ENCODE measurements at regions not wholly inside any gene's neighbourhood (a gene's known extent, or its start where the extent isn't known, plus 50 kb on each side); places are given as distances from the start of the nearest gene placed in this dataset.

DNA sequence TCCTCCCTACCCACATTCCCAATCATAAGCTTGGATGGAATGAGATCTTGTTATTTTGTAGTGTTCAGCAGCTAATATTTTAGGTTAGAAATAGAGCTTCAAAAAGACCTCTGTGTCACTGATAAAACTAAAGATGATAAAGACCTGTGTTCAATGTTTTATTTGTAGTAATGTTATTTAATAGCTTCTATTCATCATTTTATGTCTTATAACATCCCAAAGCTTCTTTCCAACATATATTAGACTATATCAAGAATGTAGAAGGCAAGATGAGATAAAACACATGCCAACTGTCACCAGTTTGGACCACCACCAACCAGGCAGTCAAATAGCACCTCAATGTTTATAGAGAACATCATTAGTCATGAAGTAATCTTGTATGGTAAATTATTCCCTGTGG lies 409.5 kb upstream of the ITGA1 start:
- no peak overlapping the region for H3K4me3 ChIP-seq (ENCODE audit: low read length)
- TF ChIP-seq, protein P1, sequence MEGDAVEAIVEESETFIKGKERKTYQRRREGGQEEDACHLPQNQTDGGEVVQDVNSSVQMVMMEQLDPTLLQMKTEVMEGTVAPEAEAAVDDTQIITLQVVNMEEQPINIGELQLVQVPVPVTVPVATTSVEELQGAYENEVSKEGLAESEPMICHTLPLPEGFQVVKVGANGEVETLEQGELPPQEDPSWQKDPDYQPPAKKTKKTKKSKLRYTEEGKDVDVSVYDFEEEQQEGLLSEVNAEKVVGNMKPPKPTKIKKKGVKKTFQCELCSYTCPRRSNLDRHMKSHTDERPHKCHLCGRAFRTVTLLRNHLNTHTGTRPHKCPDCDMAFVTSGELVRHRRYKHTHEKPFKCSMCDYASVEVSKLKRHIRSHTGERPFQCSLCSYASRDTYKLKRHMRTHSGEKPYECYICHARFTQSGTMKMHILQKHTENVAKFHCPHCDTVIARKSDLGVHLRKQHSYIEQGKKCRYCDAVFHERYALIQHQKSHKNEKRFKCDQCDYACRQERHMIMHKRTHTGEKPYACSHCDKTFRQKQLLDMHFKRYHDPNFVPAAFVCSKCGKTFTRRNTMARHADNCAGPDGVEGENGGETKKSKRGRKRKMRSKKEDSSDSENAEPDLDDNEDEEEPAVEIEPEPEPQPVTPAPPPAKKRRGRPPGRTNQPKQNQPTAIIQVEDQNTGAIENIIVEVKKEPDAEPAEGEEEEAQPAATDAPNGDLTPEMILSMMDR (conservative IDR thresholded peaks at IDR 0.05; ENCODE audit: low read length): no peak
- no peak for DNase-seq (ENCODE audit: low read depth)

DNA sequence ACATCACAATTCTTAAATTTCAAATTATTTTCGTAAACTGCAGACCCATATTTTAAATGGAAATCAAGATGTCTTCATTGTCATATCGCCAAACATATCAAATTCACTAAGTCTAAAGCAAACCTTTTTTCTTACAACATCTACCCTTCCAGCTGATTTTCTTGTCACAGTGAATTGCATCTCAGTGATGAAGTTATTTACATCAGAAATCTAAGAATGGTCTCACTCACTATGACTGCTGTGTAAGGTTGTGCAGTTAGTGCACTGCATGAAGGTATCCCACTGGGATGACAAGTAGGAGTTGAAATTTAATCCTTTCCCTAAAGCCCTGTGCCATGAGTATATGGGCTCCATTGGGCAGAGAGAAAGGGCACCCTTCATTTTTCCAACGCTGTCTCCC lies 399.4 kb upstream of the ITGA1 start:
- H3K4me3 ChIP-seq (ENCODE audit: low read length): no peak overlapping the region
- no peak for DNase-seq (ENCODE audit: low read depth)
- TF ChIP-seq, protein P1 (conservative IDR thresholded peaks at IDR 0.05; ENCODE audit: low read length): no peak

DNA sequence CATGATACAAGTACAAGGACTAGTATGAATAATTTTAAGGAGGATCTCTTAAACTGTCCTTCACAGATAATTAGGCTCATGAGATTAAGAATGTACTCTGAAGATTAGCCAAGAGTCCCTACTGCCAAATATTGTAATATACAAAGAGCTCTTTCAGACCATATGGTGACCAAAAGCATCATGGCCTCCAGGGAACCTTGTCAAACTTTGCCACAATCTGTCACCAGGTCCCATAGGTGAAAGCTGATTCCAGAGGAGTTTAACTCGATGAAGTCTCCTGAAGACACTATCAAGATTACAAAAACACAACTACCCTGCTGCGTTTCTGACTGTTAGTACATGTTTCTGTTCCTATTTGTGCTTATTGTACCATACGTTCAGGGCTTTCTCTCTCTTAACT lies 395.4 kb upstream of the ITGA1 start:
- no peak for DNase-seq (ENCODE audit: low read depth)
- TF ChIP-seq, protein P1 (conservative IDR thresholded peaks at IDR 0.05; ENCODE audit: low read length): no peak
- H3K4me3 ChIP-seq (ENCODE audit: low read length): no peak overlapping the region

DNA sequence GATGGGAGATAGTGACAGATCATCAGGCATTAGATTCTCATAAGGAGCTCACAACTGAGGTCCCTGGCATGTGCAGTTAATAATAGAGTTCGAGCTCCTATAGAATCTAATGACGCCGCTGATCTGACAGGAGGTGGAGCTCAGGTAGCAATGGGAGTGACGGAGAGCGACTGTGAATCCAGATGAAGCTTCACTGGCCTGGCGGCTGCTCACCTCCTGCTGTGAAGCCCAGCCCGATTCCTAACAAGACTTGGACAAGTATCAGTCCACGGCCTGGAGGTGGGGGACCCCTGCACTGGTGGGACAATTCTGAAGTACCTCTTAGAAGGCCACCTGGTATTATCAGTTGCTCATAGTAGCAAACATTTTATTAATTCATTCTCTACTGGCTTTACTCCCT lies 377.9 kb upstream of the ITGA1 start:
- TF ChIP-seq, protein P1 (conservative IDR thresholded peaks at IDR 0.05; ENCODE audit: low read length): no peak
- H3K4me3 ChIP-seq (ENCODE audit: low read length): no peak overlapping the region
- DNase-seq (ENCODE audit: low read depth): no peak

DNA sequence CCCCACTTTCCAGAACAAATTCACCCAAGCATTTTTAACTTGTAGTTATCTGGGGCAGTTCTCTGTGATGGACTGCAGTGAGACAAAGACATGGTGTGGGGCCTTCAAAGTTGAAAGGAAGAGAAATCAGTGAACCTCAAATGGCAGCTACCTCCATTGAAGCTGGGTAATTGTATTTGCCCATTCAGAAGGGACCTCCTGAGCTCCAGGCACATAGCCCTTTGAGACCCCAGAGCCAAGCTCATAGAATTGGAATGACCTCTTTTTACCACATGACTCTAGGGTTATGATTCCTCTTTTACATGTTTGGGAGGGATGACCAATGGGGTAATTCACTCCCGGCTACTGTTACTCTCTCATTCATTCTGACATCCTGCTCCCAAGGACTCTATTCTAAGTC lies 368.4 kb upstream of the ITGA1 start:
- no peak overlapping the region for H3K4me3 ChIP-seq (ENCODE audit: low read length)
- TF ChIP-seq, protein P1 (conservative IDR thresholded peaks at IDR 0.05; ENCODE audit: low read length): no peak
- DNase-seq (ENCODE audit: low read depth): no peak

DNA sequence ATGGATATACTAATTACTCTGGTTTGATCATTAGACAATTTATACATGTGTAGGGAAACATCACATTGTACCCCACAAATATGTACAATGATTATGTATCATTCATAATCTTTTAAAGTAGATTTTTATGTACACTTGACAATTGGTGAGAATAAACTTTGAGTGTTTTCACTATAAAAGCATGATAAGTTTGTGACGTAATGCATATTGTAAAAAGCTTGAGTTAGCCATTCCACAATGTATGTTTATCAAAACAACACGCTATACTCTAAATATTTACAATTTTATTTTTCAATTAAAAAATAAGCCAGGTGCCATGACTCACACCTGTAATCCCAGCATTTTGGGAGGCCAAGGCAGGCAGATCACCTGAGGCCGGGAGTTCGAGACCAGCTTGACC lies 360.1 kb upstream of the ITGA1 start:
- no peak for DNase-seq (ENCODE audit: low read depth)
- TF ChIP-seq, protein P1 (conservative IDR thresholded peaks at IDR 0.05; ENCODE audit: low read length): no peak
- no peak overlapping the region for H3K4me3 ChIP-seq (ENCODE audit: low read length)

DNA sequence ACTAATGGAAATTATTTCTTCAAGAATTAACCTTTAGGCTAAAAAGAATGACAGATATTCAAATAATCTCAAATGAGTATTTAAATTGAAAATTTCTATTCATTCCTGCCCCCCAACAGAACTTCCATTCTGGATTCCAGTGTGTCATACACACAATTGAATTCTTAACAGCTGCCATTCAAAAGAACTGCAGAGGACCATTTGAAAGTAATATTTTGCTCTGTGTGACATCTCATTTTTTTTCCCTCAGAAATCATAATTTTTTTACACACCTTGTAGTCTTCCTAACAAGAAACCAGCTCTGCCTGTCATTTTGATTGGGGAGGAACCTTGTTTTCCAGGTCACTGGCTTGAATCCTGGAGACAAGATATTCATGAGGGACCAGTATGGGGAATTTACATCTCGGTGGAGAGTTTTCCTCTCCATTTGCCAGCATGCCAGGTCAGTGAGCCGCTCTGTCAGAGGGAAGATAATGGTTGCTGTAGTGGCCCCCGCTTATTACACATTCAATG lies 358.7 kb upstream of the ITGA1 start:
- DNase-seq (ENCODE audit: low read depth): no peak
- H3K4me3 ChIP-seq (ENCODE audit: low read length): no peak overlapping the region
- TF ChIP-seq, protein P1 (conservative IDR thresholded peaks at IDR 0.05; ENCODE audit: low read length): no peak
